ENCODE measurements at regions not wholly inside any gene's neighbourhood (a gene's known extent, or its start where the extent isn't known, plus 50 kb on each side); places are given as distances from the start of the nearest gene placed in this dataset.

- DNase-seq (ENCODE audit: low read depth, low spot score): peak; percentile 97
- H3K79me2 ChIP-seq (ENCODE audit: control insufficient read depth, insufficient read depth, low read length): peaks cover 84% of the 10 kb centered on the region
- ChIA-PET CTCF (interaction anchor here (0.6 to 18.5 kb wide), 27 partner anchors 10 to 406 kb away, joined by 3 to 310 read pairs (median 7); partner anchors contain the start of gene MACF1), POLR2A (interaction anchor here (0.6 to 1.6 kb wide), 10 partner anchors 10 to 126 kb away, joined by 3 to 10 read pairs (median 5); no protein-coding TSS in a partner anchor)
- H3K4me1 ChIP-seq (ENCODE audit: control insufficient read depth, extremely low read depth, insufficient read depth, low read length): peaks cover 68% of the 10 kb centered on the region
- intact Hi-C loops (cut with micrococcal nuclease): loop anchor here (1.0 kb wide), 9 partner anchors 19 to 261 kb away; partner anchors contain the start of gene MACF1
- no peaks in the 10 kb centered on the region for H3K9me3 ChIP-seq (replicated peaks; ENCODE audit: control insufficient read depth, insufficient read depth, low read length)
- H3K9ac ChIP-seq (replicated peaks; ENCODE audit: extremely low read depth, insufficient read depth, low read length): peak overlapping the region; percentile 85
- no peaks in the 10 kb centered on the region for H4K20me1 ChIP-seq (replicated peaks; ENCODE audit: control insufficient read depth, extremely low read depth, insufficient read depth, low read length)
- H3K4me2 ChIP-seq (ENCODE audit: insufficient read depth, low read length): peak overlapping the region; percentile 79
- TF ChIP-seq POLR2AphosphoS5 (IDR thresholded peaks at IDR 0.05; ENCODE audit: insufficient read depth, low read depth, low read length) (peak; percentile 88), MYC (IDR thresholded peaks at IDR 0.05; ENCODE audit: low read depth, low read length) (peak; percentile 53), JUN (IDR thresholded peaks at IDR 0.05; ENCODE audit: borderline replicate concordance, insufficient read depth, insufficient read length, low read depth) (peak; percentile 84), FOS (IDR thresholded peaks at IDR 0.05; ENCODE audit: borderline replicate concordance, insufficient read depth, low read length) (peak; percentile 81), POLR2A (IDR thresholded peaks at IDR 0.05; ENCODE audit: low read depth, low read length) (peak; percentile 32), GATA2 (IDR thresholded peaks at IDR 0.05; ENCODE audit: insufficient read depth, insufficient read length, low read depth, low read length) (peak; percentile 79), EZH2 (IDR thresholded peaks at IDR 0.05; ENCODE audit: borderline replicate concordance, low read depth, low read length, severe bottlenecking) (no peak)
- TF ChIP-seq, protein P1, sequence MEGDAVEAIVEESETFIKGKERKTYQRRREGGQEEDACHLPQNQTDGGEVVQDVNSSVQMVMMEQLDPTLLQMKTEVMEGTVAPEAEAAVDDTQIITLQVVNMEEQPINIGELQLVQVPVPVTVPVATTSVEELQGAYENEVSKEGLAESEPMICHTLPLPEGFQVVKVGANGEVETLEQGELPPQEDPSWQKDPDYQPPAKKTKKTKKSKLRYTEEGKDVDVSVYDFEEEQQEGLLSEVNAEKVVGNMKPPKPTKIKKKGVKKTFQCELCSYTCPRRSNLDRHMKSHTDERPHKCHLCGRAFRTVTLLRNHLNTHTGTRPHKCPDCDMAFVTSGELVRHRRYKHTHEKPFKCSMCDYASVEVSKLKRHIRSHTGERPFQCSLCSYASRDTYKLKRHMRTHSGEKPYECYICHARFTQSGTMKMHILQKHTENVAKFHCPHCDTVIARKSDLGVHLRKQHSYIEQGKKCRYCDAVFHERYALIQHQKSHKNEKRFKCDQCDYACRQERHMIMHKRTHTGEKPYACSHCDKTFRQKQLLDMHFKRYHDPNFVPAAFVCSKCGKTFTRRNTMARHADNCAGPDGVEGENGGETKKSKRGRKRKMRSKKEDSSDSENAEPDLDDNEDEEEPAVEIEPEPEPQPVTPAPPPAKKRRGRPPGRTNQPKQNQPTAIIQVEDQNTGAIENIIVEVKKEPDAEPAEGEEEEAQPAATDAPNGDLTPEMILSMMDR (IDR thresholded peaks at IDR 0.05; ENCODE audit: extremely low read depth in 1 of 2, insufficient read depth in 1 of 2, low read depth in 1 of 2, low read length in 2 of 2): peak; percentile 68 to 75
- TF ChIP-seq, protein P2, sequence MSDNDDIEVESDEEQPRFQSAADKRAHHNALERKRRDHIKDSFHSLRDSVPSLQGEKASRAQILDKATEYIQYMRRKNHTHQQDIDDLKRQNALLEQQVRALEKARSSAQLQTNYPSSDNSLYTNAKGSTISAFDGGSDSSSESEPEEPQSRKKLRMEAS (IDR thresholded peaks at IDR 0.05; ENCODE audit: insufficient read depth, insufficient read length): peak; percentile 46
- peak overlapping the region in 1 of 3 experiments; percentile 38 for H3K4me3 ChIP-seq (replicated peaks in 1 of 3; ENCODE audit: insufficient read depth in 1 of 3, low read depth in 1 of 3, low read length in 3 of 3)
- H2AFZ ChIP-seq (ENCODE audit: low read depth, low read length): no peak overlapping the region
- H3K36me3 ChIP-seq (ENCODE audit: control insufficient read depth in 2 of 2, extremely low read depth in 1 of 2, insufficient read depth in 2 of 2, low read length in 2 of 2): no peaks in the 10 kb centered on the region
- dilution Hi-C loops (cut with MboI; ENCODE audit: extremely low pct_ligation_motif_present, low sequenced_read_pairs): no loop called here
- H3K27ac ChIP-seq (ENCODE audit: insufficient read depth, low read depth, low read length): peak overlapping the region; percentile 98
- H3K9me1 ChIP-seq (replicated peaks; ENCODE audit: control insufficient read depth, extremely low read depth, insufficient read depth, low read length): no peaks in the 10 kb centered on the region
- peak; percentile 90 for FAIRE-seq
- no peaks in the 10 kb centered on the region for H3K27me3 ChIP-seq (ENCODE audit: control insufficient read depth in 2 of 2, insufficient read depth in 2 of 2, low read length in 2 of 2)
- no TSS peak for BruUV-seq (replicated peaks)
Observed at GRCh38 chr1:39132505-39133339, 71.8 kb upstream of the MACF1 start.

Data from endothelial cell of umbilical vein (primary cell).